Right kidney (tissue), 1 donor: ENCODE measurements at regions not wholly inside any gene's neighbourhood (a gene's known extent, or its start where the extent isn't known, plus 50 kb on each side); places are given as distances from the start of the nearest gene placed in this dataset.

Source experiments
- DNase-seq: peaks from one replicate; pipeline ENCODE4 v3.0.0-alpha.2; 2016

GRCh38 chr1:115233598-115233997, 104.5 kb downstream of the NGF start:
- DNase-seq, result no peak

GRCh38 chr1:115230281-115230680, 107.8 kb downstream of the NGF start:
- no peak for DNase-seq

- no peak for DNase-seq
These were observed 109.0 kb downstream of the NGF start for GRCh38 chr1:115229016-115229415.

GRCh38 chr1:115228191-115228590, 109.9 kb downstream of the NGF start:
- no peak for DNase-seq

- DNase-seq, result no peak
These were observed 110.5 kb downstream of the NGF start for GRCh38 chr1:115227346-115228082.

- no peak for DNase-seq
These were observed 111.9 kb downstream of the NGF start for GRCh38 chr1:115225993-115226685.

GRCh38 chr1:115224636-115225035, 113.4 kb downstream of the NGF start:
- DNase-seq, result no peak

GRCh38 chr1:115222616-115223402, 115.2 kb downstream of the NGF start:
- DNase-seq, result no peak

GRCh38 chr1:115220340-115221270, 117.4 kb downstream of the NGF start:
- DNase-seq, result no peak

- DNase-seq, result no peak
These were observed 118.1 kb downstream of the NGF start for GRCh38 chr1:115219927-115220326.

GRCh38 chr1:115218699-115219098, 119.3 kb downstream of the NGF start:
- DNase-seq, result no peak

GRCh38 chr1:115218034-115218405, 120.0 kb downstream of the NGF start:
- no peak for DNase-seq

GRCh38 chr1:115217150-115218033, 120.7 kb downstream of the NGF start:
- no peak for DNase-seq

- DNase-seq, result no peak
These were observed 122.1 kb downstream of the NGF start for GRCh38 chr1:115215703-115216521.

- no peak for DNase-seq
These were observed 122.9 kb downstream of the NGF start for GRCh38 chr1:115215110-115215509.

- DNase-seq, result no peak
These were observed 124.0 kb downstream of the NGF start for GRCh38 chr1:115214098-115214497.

- no peak for DNase-seq
These were observed 123.8 kb upstream of the TSPAN2 start for GRCh38 chr1:115213130-115213529.

- DNase-seq, result no peak
These were observed 121.9 kb upstream of the TSPAN2 start for GRCh38 chr1:115211071-115211745.

- DNase-seq, result no peak
These were observed 121.0 kb upstream of the TSPAN2 start for GRCh38 chr1:115210302-115210711.

GRCh38 chr1:115204513-115204912, 115.2 kb upstream of the TSPAN2 start:
- DNase-seq, result no peak
